ENCODE measurements at regions not wholly inside any gene's neighbourhood (a gene's known extent, or its start where the extent isn't known, plus 50 kb on each side); places are given as distances from the start of the nearest gene placed in this dataset.

GRCh38 chr5:115392611-115393010 lies 96.2 kb upstream of the CCDC112 start:
- Histone ChIP-seq H3F3A (ENCODE audit: insufficient read depth, low read length) (no peaks in the 10 kb centered on the region; the same call in 1 of the 2 replicates), H3K4me3 (ENCODE audit: low read depth, low read length, poor library complexity, severe bottlenecking) (no peak overlapping the region), H4K20me1 (ENCODE audit: insufficient read depth, low read length) (no peaks in the 10 kb centered on the region), H3K36me3 (ENCODE audit: insufficient read depth, low read length) (no peaks in the 10 kb centered on the region), H3K9me2 (ENCODE audit: low read depth, low read length) (no peaks in the 10 kb centered on the region), H3K4me1 (ENCODE audit: insufficient read depth, low read length, severe bottlenecking) (no peaks in the 10 kb centered on the region), H3K9me3 (ENCODE audit: low read length) (no peaks in the 10 kb centered on the region), H3K79me2 (ENCODE audit: insufficient read depth, low read length) (no peaks in the 10 kb centered on the region), H3K27ac (ENCODE audit: low read depth, low read length, poor library complexity, severe bottlenecking) (no peak overlapping the region), H3K4me2 (ENCODE audit: low read length) (no peak overlapping the region), H3K27me3 (ENCODE audit: insufficient read depth, low read length) (no peaks in the 10 kb centered on the region), H2AFZ (ENCODE audit: low read length) (no peak overlapping the region), H3K9ac (ENCODE audit: low read length) (no peak overlapping the region)
- no peak for TF ChIP-seq EZH2 (IDR thresholded peaks at IDR 0.05; ENCODE audit: borderline replicate concordance, low read length)
- TF ChIP-seq CTCF (IDR thresholded peaks at IDR 0.05; ENCODE audit: low read length) = no peak

- no peak for TF ChIP-seq CTCF (IDR thresholded peaks at IDR 0.05; ENCODE audit: low read length)
Observed at GRCh38 chr5:115391780-115392179, 95.3 kb upstream of the CCDC112 start.

GRCh38 chr5:115389799-115390382 lies 93.4 kb upstream of the CCDC112 start:
- Histone ChIP-seq H2AFZ (ENCODE audit: low read length) (no peak overlapping the region), H4K20me1 (ENCODE audit: insufficient read depth, low read length) (no peaks in the 10 kb centered on the region), H3K9me2 (ENCODE audit: low read depth, low read length) (no peaks in the 10 kb centered on the region), H3K27me3 (ENCODE audit: insufficient read depth, low read length) (no peaks in the 10 kb centered on the region), H3K4me3 (ENCODE audit: low read depth, low read length, poor library complexity, severe bottlenecking) (no peak overlapping the region), H3K9me3 (ENCODE audit: low read length) (no peaks in the 10 kb centered on the region), H3K79me2 (ENCODE audit: insufficient read depth, low read length) (no peaks in the 10 kb centered on the region), H3F3A (ENCODE audit: insufficient read depth, low read length) (no peaks in the 10 kb centered on the region; the same call in 1 of the 2 replicates), H3K36me3 (ENCODE audit: insufficient read depth, low read length) (no peaks in the 10 kb centered on the region), H3K4me2 (ENCODE audit: low read length) (no peak overlapping the region), H3K27ac (ENCODE audit: low read depth, low read length, poor library complexity, severe bottlenecking) (no peak overlapping the region), H3K4me1 (ENCODE audit: insufficient read depth, low read length, severe bottlenecking) (no peaks in the 10 kb centered on the region), H3K9ac (ENCODE audit: low read length) (no peak overlapping the region)
- no peak for TF ChIP-seq EZH2 (IDR thresholded peaks at IDR 0.05; ENCODE audit: borderline replicate concordance, low read length)
- TF ChIP-seq CTCF (IDR thresholded peaks at IDR 0.05; ENCODE audit: low read length) = peak; percentile 46

More at GRCh38 chr5:115391780-115392179, 95.3 kb upstream of the CCDC112 start:
- no peaks in the 10 kb centered on the region for H3K9me3 ChIP-seq (ENCODE audit: low read length)
- H3F3A ChIP-seq (ENCODE audit: insufficient read depth, low read length) = no peaks in the 10 kb centered on the region; the same call in 1 of the 2 replicates
- no peak overlapping the region for H3K4me2 ChIP-seq (ENCODE audit: low read length)
- no peaks in the 10 kb centered on the region for H3K36me3 ChIP-seq (ENCODE audit: insufficient read depth, low read length)
- H4K20me1 ChIP-seq (ENCODE audit: insufficient read depth, low read length) = no peaks in the 10 kb centered on the region
- H3K9me2 ChIP-seq (ENCODE audit: low read depth, low read length) = no peaks in the 10 kb centered on the region
- H3K27me3 ChIP-seq (ENCODE audit: insufficient read depth, low read length) = no peaks in the 10 kb centered on the region
- H2AFZ ChIP-seq (ENCODE audit: low read length) = no peak overlapping the region
- no peak overlapping the region for H3K9ac ChIP-seq (ENCODE audit: low read length)
- no peaks in the 10 kb centered on the region for H3K4me1 ChIP-seq (ENCODE audit: insufficient read depth, low read length, severe bottlenecking)
- H3K4me3 ChIP-seq (ENCODE audit: low read depth, low read length, poor library complexity, severe bottlenecking) = no peak overlapping the region
- no peak overlapping the region for H3K27ac ChIP-seq (ENCODE audit: low read depth, low read length, poor library complexity, severe bottlenecking)
- no peaks in the 10 kb centered on the region for H3K79me2 ChIP-seq (ENCODE audit: insufficient read depth, low read length)

Data from OCI-LY1 (cell line).